ENCODE measurements at regions not wholly inside any gene's neighbourhood (a gene's known extent, or its start where the extent isn't known, plus 50 kb on each side); places are given as distances from the start of the nearest gene placed in this dataset.

GRCh38 chr4:177214935-177215334, 94.7 kb upstream of the NEIL3 start:
- no peak for TF ChIP-seq TAF1 (IDR thresholded peaks at IDR 0.05; ENCODE audit: borderline replicate concordance, insufficient read depth, low read length)
- TF ChIP-seq FOXP2 (optimal IDR thresholded peaks at IDR 0.05; ENCODE audit: borderline replicate concordance, extremely low read depth, extremely low read length, insufficient read depth), result no peak
- no peak for TF ChIP-seq POLR2AphosphoS5 (IDR thresholded peaks at IDR 0.05; ENCODE audit: low read depth, low read length)
- no peak for TF ChIP-seq SIN3A (IDR thresholded peaks at IDR 0.05; ENCODE audit: borderline replicate concordance, insufficient read depth, low read length)
- TF ChIP-seq, protein P1, sequence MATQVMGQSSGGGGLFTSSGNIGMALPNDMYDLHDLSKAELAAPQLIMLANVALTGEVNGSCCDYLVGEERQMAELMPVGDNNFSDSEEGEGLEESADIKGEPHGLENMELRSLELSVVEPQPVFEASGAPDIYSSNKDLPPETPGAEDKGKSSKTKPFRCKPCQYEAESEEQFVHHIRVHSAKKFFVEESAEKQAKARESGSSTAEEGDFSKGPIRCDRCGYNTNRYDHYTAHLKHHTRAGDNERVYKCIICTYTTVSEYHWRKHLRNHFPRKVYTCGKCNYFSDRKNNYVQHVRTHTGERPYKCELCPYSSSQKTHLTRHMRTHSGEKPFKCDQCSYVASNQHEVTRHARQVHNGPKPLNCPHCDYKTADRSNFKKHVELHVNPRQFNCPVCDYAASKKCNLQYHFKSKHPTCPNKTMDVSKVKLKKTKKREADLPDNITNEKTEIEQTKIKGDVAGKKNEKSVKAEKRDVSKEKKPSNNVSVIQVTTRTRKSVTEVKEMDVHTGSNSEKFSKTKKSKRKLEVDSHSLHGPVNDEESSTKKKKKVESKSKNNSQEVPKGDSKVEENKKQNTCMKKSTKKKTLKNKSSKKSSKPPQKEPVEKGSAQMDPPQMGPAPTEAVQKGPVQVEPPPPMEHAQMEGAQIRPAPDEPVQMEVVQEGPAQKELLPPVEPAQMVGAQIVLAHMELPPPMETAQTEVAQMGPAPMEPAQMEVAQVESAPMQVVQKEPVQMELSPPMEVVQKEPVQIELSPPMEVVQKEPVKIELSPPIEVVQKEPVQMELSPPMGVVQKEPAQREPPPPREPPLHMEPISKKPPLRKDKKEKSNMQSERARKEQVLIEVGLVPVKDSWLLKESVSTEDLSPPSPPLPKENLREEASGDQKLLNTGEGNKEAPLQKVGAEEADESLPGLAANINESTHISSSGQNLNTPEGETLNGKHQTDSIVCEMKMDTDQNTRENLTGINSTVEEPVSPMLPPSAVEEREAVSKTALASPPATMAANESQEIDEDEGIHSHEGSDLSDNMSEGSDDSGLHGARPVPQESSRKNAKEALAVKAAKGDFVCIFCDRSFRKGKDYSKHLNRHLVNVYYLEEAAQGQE (IDR thresholded peaks at IDR 0.05; ENCODE audit: insufficient read depth in 1 of 2, low read depth in 2 of 2, low read length in 2 of 2), result no peak

DNA sequence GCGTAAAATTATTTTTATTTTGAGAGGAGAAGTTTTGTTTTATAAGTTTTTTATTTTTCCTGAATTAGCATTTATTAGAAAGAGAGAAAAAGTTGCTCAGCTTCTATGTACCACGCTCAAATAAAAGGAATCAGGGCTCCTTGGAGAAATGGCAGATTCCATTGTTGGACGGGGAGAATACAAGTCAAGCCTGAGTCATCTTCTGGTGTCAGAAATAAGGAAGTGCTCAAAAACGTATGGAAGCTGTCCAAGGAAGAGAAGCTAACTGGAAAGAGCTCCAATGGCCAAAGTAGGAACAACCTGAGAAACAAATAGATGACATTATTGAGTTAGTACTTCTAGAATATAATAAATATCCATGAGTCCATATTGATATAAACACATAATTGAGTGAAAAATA, 89.3 kb upstream of the NEIL3 start:
- TF ChIP-seq FOXP2 (optimal IDR thresholded peaks at IDR 0.05; ENCODE audit: borderline replicate concordance, extremely low read depth, extremely low read length, insufficient read depth), result no peak
- TF ChIP-seq SIN3A (IDR thresholded peaks at IDR 0.05; ENCODE audit: borderline replicate concordance, insufficient read depth, low read length), result no peak
- TF ChIP-seq TAF1 (IDR thresholded peaks at IDR 0.05; ENCODE audit: borderline replicate concordance, insufficient read depth, low read length), result no peak
- no peak for TF ChIP-seq POLR2AphosphoS5 (IDR thresholded peaks at IDR 0.05; ENCODE audit: low read depth, low read length)
- TF ChIP-seq, protein P1 (IDR thresholded peaks at IDR 0.05; ENCODE audit: insufficient read depth in 1 of 2, low read depth in 2 of 2, low read length in 2 of 2), result no peak

- TF ChIP-seq POLR2AphosphoS5 (IDR thresholded peaks at IDR 0.05; ENCODE audit: low read depth, low read length) (no peak), SIN3A (IDR thresholded peaks at IDR 0.05; ENCODE audit: borderline replicate concordance, insufficient read depth, low read length) (no peak), TAF1 (IDR thresholded peaks at IDR 0.05; ENCODE audit: borderline replicate concordance, insufficient read depth, low read length) (no peak), FOXP2 (optimal IDR thresholded peaks at IDR 0.05; ENCODE audit: borderline replicate concordance, extremely low read depth, extremely low read length, insufficient read depth) (no peak)
- TF ChIP-seq, protein P1 (IDR thresholded peaks at IDR 0.05; ENCODE audit: insufficient read depth in 1 of 2, low read depth in 2 of 2, low read length in 2 of 2), result no peak
Measured at GRCh38 chr4:177222781-177223180, 86.9 kb upstream of the NEIL3 start.

DNA sequence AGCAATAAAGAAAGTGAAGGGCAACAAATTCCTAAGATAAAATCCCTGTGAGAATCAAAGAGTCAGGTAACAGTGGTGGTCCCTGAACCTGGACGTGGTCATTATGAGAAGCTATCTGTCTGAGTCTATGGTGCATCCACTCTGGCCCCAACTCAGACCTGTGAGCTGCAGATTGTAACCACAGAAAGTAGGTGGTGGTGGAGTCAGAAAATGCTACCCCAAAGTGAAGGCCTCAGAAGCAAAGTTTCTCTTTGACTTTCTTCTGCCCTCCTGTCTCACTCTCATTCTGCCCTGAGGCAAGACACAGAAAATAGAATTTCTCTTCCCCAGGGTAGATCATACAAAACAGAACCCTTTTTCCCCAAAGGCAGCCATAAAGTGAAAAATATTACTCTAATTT, 84.1 kb upstream of the NEIL3 start:
- TF ChIP-seq POLR2AphosphoS5 (IDR thresholded peaks at IDR 0.05; ENCODE audit: low read depth, low read length), result no peak
- no peak for TF ChIP-seq TAF1 (IDR thresholded peaks at IDR 0.05; ENCODE audit: borderline replicate concordance, insufficient read depth, low read length)

DNA sequence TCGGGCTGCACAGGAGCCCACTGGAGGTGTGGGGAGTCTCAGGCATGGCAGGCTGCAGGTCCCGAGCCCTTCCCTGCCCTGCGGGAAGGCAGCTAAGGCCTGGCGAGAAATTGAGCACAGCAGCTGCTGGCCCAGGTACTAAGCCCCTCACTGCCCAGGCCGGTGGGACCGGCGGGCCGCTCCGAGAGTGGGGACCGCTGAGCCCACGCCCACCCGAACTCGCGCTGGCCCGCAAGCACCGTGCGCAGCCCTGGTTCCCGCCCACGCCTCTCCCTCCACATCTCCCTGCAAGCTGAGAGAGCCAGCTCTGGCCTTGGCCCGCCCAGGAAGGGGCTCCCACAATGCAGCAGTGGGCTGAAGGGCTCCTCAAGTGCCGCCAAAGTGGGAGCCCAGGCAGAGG, 82.0 kb upstream of the NEIL3 start:
- no peak for TF ChIP-seq SIN3A (IDR thresholded peaks at IDR 0.05; ENCODE audit: borderline replicate concordance, insufficient read depth, low read length)
- TF ChIP-seq POLR2AphosphoS5 (IDR thresholded peaks at IDR 0.05; ENCODE audit: low read depth, low read length), result no peak

- no peak for TF ChIP-seq TAF1 (IDR thresholded peaks at IDR 0.05; ENCODE audit: borderline replicate concordance, insufficient read depth, low read length)
- no peak for TF ChIP-seq POLR2AphosphoS5 (IDR thresholded peaks at IDR 0.05; ENCODE audit: low read depth, low read length)
- no peak for TF ChIP-seq SIN3A (IDR thresholded peaks at IDR 0.05; ENCODE audit: borderline replicate concordance, insufficient read depth, low read length)
- TF ChIP-seq, protein P1 (IDR thresholded peaks at IDR 0.05; ENCODE audit: insufficient read depth in 1 of 2, low read depth in 2 of 2, low read length in 2 of 2), result no peak
- no peak for TF ChIP-seq FOXP2 (optimal IDR thresholded peaks at IDR 0.05; ENCODE audit: borderline replicate concordance, extremely low read depth, extremely low read length, insufficient read depth)
Measured at GRCh38 chr4:177228599-177228998, 81.1 kb upstream of the NEIL3 start.

Measured in PFSK-1 (cell line).